ENCODE measurements at regions not wholly inside any gene's neighbourhood (a gene's known extent, or its start where the extent isn't known, plus 50 kb on each side); places are given as distances from the start of the nearest gene placed in this dataset.

GRCh38 chr2:8333177-8333831 lies 348.6 kb upstream of the ID2 start:
- TF ChIP-seq, protein P1, sequence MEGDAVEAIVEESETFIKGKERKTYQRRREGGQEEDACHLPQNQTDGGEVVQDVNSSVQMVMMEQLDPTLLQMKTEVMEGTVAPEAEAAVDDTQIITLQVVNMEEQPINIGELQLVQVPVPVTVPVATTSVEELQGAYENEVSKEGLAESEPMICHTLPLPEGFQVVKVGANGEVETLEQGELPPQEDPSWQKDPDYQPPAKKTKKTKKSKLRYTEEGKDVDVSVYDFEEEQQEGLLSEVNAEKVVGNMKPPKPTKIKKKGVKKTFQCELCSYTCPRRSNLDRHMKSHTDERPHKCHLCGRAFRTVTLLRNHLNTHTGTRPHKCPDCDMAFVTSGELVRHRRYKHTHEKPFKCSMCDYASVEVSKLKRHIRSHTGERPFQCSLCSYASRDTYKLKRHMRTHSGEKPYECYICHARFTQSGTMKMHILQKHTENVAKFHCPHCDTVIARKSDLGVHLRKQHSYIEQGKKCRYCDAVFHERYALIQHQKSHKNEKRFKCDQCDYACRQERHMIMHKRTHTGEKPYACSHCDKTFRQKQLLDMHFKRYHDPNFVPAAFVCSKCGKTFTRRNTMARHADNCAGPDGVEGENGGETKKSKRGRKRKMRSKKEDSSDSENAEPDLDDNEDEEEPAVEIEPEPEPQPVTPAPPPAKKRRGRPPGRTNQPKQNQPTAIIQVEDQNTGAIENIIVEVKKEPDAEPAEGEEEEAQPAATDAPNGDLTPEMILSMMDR (IDR thresholded peaks at IDR 0.05 in 4 of 5, conservative IDR thresholded peaks at IDR 0.05 in 1 of 5), result no peak
- TF ChIP-seq POLR2A (IDR thresholded peaks at IDR 0.05), result no peak
